Ascending aorta (tissue), 2 donors: ENCODE measurements at regions not wholly inside any gene's neighbourhood (a gene's known extent, or its start where the extent isn't known, plus 50 kb on each side); places are given as distances from the start of the nearest gene placed in this dataset.

Experiments
- DNase-seq, 2 donors: peaks; one replicate each; pipeline ENCODE4 v3.0.0-alpha.2; 2019; ENCODE audit warnings: low spot score in 2 of 2
- H3K27ac ChIP-seq, 2 donors: fragments of 200-600 bp; sonication (generic); one replicate each; pipeline ENCODE4 v1.5.1; 2016 to 2017; ENCODE audit warnings: mild to moderate bottlenecking in 1 of 2
- H3K27me3 ChIP-seq: fragments of 200-600 bp; sonication (generic); one replicate; pipeline ENCODE4 v1.5.1; 2017
- H3K36me3 ChIP-seq, 2 donors: fragments of 200-600 bp; sonication (generic); one replicate each; pipeline ENCODE4 v1.5.1; 2016
- H3K4me1 ChIP-seq, 2 donors: fragments of 200-600 bp; sonication (generic); one replicate each; pipeline ENCODE4 v1.5.1; 2016 to 2017; ENCODE audit warnings: mild to moderate bottlenecking in 1 of 2
- H3K4me3 ChIP-seq, 2 donors: fragments of 200-600 bp; sonication (generic); one replicate each; pipeline ENCODE4 v1.5.1; 2016 to 2017; ENCODE audit warnings: mild to moderate bottlenecking in 1 of 2
- H3K9me3 ChIP-seq, 2 donors: fragments of 200-600 bp; sonication (generic); one replicate each; pipeline ENCODE4 v1.5.1; 2016
- intact Hi-C: fragments of 100-400 bp; cut with DNase I; formaldehyde crosslinking; loops from one replicate; pipeline ENCODE4 v1.15.1; 2023
- TF ChIP-seq, protein P1 (sequence below), 3 experiments: fragments of 200-600 bp in 2 of 3; fragments of 450-650 bp in 1 of 3; sonication (generic) in 2 of 3; IDR thresholded peaks; one replicate each; pipeline ENCODE4 v1.5.1; 2016 to 2019; ENCODE audit warnings: antibody characterized with exemption in 3 of 3, mild to moderate bottlenecking in 1 of 3, moderate library complexity in 1 of 3

DNA sequence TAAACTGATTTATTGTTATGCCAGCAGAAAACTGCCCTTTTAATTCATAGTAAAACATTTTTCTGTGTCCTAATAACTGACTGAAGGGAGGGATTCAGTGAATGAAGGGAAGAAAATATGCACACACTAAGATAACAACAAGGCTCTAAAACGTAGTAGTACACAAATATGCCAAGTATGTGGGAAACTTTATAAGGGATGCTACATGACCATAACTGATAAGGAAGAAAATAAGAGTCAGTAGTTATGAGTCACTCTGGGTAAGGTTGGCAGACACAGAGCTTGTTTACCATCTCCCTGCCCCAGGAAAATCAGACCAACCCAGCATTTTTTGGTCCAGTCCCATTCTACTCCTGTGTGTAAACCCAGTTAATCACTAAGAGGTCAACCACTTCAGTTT lies 124.2 kb downstream of the RPRM start:
- H3K4me3 ChIP-seq: no peak overlapping the region
- no peaks in the 10 kb centered on the region for H3K4me1 ChIP-seq
- DNase-seq: no peak
- intact Hi-C loops: no loop called here
- no peak overlapping the region for H3K27ac ChIP-seq
- H3K36me3 ChIP-seq: no peaks in the 10 kb centered on the region
- H3K9me3 ChIP-seq: no peaks in the 10 kb centered on the region
- TF ChIP-seq, protein P1, sequence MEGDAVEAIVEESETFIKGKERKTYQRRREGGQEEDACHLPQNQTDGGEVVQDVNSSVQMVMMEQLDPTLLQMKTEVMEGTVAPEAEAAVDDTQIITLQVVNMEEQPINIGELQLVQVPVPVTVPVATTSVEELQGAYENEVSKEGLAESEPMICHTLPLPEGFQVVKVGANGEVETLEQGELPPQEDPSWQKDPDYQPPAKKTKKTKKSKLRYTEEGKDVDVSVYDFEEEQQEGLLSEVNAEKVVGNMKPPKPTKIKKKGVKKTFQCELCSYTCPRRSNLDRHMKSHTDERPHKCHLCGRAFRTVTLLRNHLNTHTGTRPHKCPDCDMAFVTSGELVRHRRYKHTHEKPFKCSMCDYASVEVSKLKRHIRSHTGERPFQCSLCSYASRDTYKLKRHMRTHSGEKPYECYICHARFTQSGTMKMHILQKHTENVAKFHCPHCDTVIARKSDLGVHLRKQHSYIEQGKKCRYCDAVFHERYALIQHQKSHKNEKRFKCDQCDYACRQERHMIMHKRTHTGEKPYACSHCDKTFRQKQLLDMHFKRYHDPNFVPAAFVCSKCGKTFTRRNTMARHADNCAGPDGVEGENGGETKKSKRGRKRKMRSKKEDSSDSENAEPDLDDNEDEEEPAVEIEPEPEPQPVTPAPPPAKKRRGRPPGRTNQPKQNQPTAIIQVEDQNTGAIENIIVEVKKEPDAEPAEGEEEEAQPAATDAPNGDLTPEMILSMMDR (IDR thresholded peaks at IDR 0.05): no peak
- H3K27me3 ChIP-seq: no peaks in the 10 kb centered on the region

DNA sequence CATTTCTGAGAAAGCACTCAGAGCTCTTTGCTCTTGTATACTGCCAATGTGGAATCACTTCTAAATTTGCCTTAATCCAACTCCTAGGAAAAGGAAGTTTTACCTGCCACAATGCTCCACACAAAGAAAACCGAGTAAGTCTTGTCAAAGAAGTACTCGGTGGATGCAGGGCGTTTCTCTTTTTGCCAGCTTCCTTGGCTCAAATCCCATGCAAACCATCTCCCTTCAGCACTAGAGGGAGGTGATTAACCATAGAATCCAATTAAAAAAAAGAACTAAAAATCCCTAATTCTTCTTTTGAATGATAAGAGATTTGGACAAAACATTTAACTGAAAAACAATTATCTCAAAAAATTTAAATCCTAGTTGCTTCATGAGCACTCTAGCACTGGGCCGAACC lies 129.0 kb downstream of the RPRM start:
- no peak overlapping the region for H3K27ac ChIP-seq
- TF ChIP-seq, protein P1 (IDR thresholded peaks at IDR 0.05): no peak
- H3K36me3 ChIP-seq: no peaks in the 10 kb centered on the region
- no peaks in the 10 kb centered on the region for H3K27me3 ChIP-seq
- no peaks in the 10 kb centered on the region for H3K4me1 ChIP-seq
- no peak overlapping the region for H3K4me3 ChIP-seq
- no peaks in the 10 kb centered on the region for H3K9me3 ChIP-seq
- intact Hi-C loops: no loop called here
- DNase-seq: no peak

DNA sequence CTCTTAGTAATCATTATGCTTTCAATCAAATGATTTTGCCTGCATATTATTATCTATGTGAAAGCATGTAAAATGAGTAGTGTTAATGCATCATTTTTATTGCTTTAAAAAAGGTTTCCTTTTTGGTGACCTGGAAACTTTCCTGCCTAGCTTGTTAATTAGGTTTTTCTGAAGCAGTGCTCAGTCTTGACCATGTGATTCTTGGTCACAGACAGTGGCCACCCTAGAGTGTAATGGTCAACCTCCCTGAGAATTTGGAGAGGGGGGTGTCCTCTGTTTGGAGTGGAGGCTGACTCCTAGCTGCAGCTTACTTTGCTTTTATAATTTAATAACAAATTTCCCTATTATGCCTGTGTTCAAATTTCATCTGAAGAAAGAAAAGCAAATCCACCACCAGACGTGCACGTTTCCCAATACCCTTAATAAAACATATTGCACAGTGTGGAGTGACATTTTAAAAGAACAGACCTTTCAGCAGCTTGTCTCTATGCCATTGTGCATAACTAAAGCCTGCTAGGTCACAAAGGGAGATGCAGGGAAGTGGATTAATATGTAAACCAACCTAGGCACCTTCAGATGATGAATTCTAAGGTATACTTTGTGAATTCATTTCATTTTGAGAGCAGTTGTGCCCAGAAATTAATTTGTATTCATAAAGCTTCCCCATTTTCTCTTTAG lies 130.6 kb downstream of the RPRM start:
- no peaks in the 10 kb centered on the region for H3K9me3 ChIP-seq
- TF ChIP-seq, protein P1 (IDR thresholded peaks at IDR 0.05): no peak
- H3K4me3 ChIP-seq: no peak overlapping the region
- no peak for DNase-seq
- no peaks in the 10 kb centered on the region for H3K4me1 ChIP-seq
- H3K27ac ChIP-seq: no peak overlapping the region
- intact Hi-C loops: no loop called here
- H3K36me3 ChIP-seq: no peaks in the 10 kb centered on the region
- H3K27me3 ChIP-seq: no peaks in the 10 kb centered on the region

DNA sequence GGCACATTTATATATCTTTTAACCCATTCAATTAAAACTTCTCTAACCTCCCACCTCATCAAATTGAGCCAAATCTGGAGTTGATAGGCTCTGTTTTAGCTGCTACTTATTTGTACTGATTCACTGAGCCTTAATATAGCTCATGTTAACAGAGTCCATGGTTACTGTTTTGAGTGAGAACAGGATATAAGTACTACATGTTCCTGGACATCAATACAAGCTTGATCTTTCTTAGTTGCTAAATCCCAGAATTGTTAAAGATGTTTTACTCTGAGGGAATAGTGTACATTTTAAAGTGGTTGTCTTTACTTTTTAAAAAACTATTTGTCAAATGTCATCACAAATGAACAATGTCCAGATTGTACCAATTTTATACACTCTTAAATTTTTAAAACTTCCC lies 157.7 kb downstream of the RPRM start:
- intact Hi-C loops: no loop called here

DNA sequence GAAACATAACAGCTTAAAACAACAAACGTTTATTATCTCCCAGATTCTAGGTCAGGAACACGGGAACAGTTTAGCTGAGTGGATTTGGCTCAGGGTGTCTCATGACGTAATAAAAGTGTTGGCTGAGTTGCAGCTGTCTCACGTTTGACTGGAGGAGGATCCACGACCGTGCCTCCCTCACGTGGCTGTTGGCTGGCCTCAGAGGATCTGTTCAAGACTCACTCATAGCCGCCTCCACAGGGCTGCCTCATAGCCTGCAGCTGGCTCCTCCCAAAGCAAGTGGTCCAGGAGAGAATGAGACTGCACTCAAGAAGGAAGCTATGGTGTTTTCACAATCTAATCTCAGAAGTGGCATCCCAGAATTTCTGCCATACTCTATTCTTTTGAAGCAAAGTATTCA lies 167.1 kb downstream of the RPRM start:
- H3K9me3 ChIP-seq: no peaks in the 10 kb centered on the region
- H3K36me3 ChIP-seq: no peaks in the 10 kb centered on the region
- DNase-seq: no peak
- intact Hi-C loops: no loop called here
- no peaks in the 10 kb centered on the region for H3K27me3 ChIP-seq
- TF ChIP-seq, protein P1 (IDR thresholded peaks at IDR 0.05): no peak
- no peak overlapping the region for H3K4me3 ChIP-seq
- H3K4me1 ChIP-seq: no peaks in the 10 kb centered on the region
- H3K27ac ChIP-seq: no peak overlapping the region

More for the DNA sequence above, 157.7 kb downstream of the RPRM start:
- TF ChIP-seq, protein P1 (IDR thresholded peaks at IDR 0.05): no peak
- H3K36me3 ChIP-seq: no peaks in the 10 kb centered on the region
- H3K9me3 ChIP-seq: no peaks in the 10 kb centered on the region
- no peaks in the 10 kb centered on the region for H3K27me3 ChIP-seq
- H3K4me3 ChIP-seq: no peak overlapping the region
- no peak overlapping the region for H3K27ac ChIP-seq
- no peaks in the 10 kb centered on the region for H3K4me1 ChIP-seq
- DNase-seq: no peak

DNA sequence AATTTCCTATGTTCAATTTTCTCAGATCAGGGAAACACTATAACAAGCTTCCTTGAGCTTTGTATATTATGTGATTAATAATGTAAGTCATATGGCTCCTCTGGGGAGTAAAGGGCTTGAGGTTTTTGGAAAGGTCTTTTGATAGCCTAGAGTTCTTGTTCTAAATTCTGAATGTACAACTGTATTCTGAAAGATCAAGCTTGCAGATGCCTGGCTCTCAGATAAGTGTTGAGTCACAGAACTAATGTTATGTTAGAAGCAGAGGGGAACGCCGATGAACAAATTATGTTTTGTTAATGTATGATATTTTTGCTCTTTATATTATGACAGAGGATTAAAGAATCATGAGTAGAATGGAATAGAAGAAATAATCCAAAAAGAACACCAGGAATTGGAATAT lies 170.1 kb downstream of the RPRM start:
- intact Hi-C loops: no loop called here
- Histone ChIP-seq H3K27me3 (no peaks in the 10 kb centered on the region), H3K36me3 (no peaks in the 10 kb centered on the region), H3K9me3 (no peaks in the 10 kb centered on the region), H3K4me3 (no peak overlapping the region), H3K27ac (no peak overlapping the region), H3K4me1 (no peaks in the 10 kb centered on the region)
- TF ChIP-seq, protein P1 (IDR thresholded peaks at IDR 0.05): no peak
- no peak for DNase-seq
